Body of pancreas (tissue), 4 donors: ENCODE measurements at regions not wholly inside any gene's neighbourhood (a gene's known extent, or its start where the extent isn't known, plus 50 kb on each side); places are given as distances from the start of the nearest gene placed in this dataset.

Experiments used
- CTCF ChIP-seq, 7 experiments: fragments of 450-650 bp in 4 of 7; fragments of 200-600 bp in 3 of 7; sonication (generic) in 3 of 7; IDR thresholded peaks; one replicate each; pipeline ENCODE4 v1.5.1; 2016 to 2019; ENCODE audit warnings: antibody characterized with exemption in 7 of 7
- POLR2A ChIP-seq, 3 donors: fragments of 450-650 bp; IDR thresholded peaks; one replicate each; pipeline ENCODE4 v1.6.1; 2016; ENCODE audit warnings: antibody characterized with exemption in 3 of 3, mild to moderate bottlenecking in 2 of 3

GRCh38 chr9:94010980-94011533 is 55.9 kb upstream of the BARX1 start:
- no peak for TF ChIP-seq CTCF (IDR thresholded peaks at IDR 0.05)
- TF ChIP-seq POLR2A (IDR thresholded peaks at IDR 0.05), result no peak
